Activated CD8-positive, alpha-beta memory T cell treated with anti-CD3 and anti-CD28 coated beads, Interleukin-2, amount 50 U/mL, for 48 hours (primary cell): ENCODE measurements at regions not wholly inside any gene's neighbourhood (a gene's known extent, or its start where the extent isn't known, plus 50 kb on each side); places are given as distances from the start of the nearest gene placed in this dataset.

Experiments
- DNase-seq: peaks from one replicate; pipeline ENCODE4 v3.0.0-alpha.2; 2020

DNA sequence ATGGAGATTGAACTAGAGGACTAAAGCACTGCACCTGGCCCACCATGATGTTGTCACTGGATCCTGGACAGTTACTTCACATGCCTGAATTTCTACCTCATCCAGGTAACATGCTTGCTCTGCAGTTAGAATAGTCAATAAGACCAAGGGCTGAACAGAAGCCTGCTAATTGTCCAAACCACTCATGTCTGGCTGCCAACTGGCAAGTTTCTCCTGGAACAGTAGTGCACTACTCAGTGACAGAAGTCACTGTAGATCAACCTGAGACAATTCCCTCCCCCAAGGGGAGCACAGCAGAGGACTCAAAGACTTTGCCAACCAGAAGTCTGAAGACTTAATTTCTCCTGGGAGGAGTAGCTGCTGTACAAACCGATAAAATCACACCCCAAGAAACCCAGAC, 454.6 kb upstream of the MARCKS start:
- DNase-seq: no peak

DNA sequence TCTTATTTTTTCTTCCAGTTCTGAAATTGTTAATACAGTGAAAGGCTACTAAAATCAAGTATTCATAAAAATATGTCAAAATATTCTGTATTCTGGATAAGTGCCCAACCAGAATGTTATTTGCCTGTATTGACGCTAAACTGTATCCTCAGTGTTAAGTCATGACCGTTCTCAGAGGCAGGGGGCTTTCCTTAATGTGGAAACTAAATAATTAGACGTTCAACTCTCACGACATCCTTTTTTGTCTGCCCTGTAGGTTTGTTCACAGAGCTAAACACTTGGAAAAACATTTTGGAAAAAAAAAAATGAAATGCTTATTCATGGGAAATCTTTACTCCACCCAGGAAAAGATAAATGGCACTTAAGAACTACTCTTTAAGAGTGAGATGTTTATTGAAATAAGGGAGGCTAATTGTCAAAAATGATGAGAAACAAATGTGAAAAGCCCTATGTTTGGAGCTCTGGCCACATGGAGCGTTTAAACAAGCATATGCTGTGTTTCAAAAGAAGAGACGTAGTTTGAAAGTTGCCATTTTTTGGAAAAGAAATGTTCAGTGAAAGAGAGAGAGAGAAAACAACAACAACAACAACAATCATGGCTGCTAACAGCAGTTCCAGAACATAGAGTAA, 453.1 kb upstream of the MARCKS start:
- no peak for DNase-seq

DNA sequence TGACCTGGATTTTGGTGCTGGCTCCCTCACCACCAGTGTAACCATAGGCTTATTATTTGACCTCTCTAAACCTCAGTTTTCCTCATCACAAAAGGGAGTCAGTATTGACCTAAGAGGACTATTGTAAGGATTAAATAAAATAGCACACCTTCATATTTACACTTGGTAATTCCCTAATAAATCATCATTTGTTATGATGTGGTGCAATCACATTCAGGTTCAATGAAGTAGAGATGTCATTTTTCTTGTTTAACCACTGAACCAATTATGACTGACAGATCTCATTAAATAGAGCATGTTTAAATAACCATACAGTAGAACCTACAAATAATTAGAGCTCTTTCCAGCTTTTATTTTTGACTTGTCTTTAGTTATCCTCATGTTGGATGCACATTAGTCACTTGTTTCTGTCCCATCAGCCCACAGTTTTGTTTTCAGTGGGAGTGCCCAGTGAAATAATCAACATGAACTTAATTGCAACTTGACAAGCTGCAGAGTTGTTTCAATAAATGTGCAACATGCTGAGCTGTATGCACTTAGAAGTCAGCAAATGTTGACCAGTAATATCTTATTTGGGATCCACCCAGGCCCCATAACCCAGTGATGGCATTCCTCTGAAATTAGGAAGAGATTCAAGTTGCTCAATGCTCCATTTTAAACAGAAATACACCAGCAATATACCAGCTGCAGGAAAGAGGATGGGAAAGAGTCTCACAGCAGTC, 451.7 kb upstream of the MARCKS start:
- no peak for DNase-seq

DNA sequence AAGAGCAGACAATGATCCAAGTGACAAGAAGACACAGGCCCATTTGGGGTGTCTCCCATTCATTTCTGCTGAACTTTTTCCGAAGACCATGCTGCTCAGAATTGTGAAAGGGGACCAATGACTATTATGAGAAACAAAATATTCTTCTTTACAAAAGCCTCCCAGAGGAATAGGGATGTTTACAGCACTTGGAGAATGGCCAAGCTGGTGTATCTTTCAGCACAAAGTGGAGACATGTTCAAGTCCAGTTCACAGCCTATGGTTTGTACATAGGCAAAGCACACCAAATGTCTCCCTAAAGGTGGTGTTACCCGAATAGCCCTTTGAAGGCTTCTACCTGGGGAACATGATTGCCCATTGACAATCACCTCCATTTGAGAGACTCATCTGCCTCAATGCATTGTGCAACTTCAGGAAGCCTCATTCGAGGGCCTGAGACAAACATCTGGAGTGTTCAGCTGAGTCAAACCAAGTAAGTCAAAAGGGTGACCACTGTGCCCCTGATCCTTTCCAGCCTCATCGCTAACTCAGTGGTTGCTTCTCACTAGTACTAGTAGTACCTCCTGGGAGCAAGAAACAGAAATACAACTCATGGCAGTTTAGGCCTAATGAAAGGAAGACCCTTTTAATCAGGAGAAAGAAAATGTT, 451.0 kb upstream of the MARCKS start:
- DNase-seq: no peak

DNA sequence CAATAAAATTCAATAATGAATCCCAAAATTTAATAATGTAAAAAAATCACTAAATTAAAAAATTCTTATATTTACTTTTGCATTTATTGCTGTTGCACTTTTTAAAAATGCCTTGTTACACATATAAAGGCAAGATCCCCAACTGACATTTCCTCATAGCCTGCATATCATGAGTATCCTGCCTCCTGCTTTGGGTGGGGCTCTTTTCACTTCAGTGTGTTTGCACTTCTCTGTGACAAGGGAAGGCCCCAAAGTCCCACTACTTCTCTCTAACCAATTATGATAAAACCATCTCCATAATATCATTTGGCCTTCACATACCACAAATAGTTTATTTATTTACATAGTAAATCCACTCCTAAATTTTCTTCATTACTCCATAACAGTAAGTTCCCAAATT, 446.1 kb upstream of the MARCKS start:
- no peak for DNase-seq

DNA sequence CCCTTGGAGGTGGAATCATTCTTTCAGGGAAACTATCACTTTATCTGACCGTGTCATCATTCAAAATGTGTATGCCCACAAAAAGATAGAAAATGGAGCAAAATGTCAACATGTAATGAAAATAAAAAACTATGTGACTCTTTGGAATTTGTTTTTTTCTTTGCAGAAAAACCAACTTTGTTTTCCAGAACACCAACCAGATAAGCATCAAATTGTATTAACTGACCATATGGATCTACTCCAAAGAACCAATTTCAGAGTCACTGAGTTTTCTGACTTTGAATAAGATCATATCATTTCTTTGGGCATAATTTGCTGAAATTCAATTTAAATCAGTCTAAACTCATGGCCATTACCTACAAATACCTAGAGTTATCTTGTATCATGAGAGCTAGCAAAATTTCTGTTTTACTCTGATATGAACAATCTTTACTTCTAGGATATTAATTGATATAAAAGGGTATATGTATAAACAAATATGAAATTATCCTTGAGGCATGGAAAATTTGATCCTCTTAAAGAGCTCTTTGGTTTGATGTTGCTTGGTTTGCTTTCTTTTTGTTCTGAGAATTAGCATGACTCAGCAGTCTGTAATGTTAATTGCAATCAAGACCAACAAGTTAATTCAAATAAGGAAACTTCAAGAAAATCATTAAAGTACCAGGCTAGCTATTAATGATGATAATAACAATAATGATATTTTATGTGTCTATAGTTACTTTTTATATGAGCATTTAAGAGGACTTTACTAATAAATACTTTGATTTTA, 444.4 kb upstream of the MARCKS start:
- no peak for DNase-seq

DNA sequence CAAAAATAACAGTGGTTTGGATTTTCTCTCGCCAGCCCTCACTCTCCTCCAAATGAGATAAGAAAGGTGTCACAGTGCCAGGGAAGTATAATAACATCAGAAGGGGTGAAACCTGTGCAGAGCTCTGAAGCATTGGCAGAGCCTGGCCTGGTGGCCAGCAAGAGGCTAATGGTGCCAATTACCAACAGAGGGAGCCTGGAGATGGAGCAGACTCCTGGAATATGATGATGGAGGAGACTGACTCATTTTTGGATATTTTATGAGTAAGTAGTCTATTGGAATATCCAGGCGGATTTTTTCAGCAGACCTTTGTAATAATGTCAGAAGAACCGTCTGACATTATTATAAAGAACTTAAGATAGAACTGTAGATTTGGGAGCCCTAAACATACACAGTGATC, 442.6 kb upstream of the MARCKS start:
- DNase-seq: no peak

DNA sequence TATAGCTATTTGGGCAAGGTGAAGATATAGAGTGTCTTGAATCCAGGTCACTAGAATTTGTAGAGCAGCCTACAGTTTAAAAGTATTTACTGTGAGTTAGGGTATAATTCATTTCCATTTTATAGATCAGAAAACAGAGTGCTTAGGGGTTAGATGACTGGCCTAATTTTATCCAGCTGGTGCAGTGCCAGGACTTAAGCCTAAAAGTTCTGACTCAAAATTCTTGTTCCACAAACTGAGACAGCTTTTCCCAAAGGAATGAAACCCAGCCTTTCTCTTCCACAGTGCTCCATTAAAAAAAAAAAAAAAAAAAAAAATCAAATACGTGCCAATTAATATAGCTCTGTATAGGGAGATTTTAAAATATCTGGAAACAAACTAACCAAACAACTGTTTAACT, 441.0 kb upstream of the MARCKS start:
- DNase-seq: no peak

DNA sequence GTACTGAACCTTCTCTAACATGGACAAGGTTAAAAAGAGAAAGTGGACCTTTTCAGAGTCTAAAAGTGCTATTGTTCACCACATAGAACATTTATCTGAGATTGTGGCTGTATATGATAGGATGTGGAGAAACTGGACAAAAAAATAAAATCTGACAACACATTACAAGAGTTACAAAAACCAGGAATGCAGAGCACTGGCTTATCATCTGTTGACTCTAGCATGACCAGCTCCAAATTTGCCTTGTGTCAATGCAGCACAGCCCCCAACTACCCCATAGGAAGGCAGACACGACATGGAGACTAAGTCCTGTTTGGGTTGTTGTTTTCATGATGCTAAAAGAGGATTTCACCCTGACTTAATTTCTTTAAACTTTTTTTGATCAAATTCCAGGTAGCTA, 436.9 kb upstream of the MARCKS start:
- no peak for DNase-seq

DNA sequence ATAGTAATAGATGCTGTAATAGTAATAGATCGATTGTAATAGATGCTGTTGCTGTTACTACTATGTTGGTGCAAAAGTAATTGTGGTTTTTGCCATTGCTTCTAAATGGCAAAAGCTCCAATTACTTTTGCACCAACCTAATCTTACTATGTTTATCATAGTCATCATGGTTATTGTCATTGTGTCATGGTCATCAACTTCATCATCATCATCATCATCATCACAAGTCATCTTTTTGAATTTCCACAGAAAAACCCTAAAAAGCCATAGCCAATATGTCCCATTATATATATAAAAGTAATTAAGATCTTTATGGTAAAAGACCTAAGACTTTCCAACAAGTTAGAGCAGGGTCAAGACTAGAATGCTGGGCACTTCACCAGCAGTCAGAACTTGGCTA, 435.1 kb upstream of the MARCKS start:
- DNase-seq: no peak

DNA sequence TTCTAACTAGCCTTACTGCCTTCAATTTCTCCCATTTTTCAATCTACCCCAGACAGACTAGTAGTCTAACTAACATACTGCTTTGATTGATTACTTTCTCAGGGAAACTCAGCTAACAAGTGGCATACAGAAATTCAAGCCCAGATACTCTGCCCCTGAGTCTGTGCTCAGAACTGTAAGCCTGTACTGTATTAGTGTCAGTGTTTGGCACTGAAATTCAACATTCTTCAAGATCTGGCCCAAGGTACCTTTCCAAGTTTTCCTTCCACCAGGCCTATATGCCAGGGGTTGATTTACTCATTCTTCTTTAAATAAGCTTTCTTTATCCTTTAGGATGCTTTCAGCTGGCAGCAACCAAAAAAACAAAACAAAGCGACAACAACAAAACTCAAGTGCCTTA, 433.2 kb upstream of the MARCKS start:
- DNase-seq: no peak

DNA sequence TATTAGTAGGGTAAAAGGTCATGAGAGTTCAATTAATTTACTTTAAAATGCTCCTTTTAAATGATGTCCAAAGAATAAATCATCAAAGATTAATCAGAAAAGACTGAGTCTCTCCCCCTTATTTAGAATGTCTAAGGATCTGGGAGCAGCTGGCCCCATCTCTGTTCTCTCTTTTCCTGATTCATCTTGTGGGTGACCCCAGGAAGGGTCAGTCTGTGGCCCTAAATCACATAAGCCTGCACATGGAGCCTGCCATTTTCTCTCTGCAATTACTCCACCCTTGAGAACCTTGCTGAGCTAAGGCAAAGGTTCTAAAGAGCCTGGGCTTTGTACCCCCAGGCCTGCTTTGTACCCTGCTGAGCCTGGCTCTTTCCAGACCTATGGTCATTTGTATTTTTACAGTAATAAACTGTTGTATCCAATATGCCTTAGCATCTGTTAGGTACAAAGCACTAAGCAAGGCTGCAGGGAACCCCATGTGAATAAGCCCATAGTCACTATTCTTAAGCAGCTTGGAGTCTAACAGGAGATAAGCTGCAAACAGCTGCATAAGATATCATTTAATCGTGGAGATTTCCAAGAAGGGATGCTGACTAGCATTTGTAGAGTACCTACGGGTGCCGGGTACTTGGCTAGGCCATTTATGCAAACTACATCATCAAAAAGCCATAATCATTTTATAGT, 431.0 kb upstream of the MARCKS start:
- DNase-seq: no peak

DNA sequence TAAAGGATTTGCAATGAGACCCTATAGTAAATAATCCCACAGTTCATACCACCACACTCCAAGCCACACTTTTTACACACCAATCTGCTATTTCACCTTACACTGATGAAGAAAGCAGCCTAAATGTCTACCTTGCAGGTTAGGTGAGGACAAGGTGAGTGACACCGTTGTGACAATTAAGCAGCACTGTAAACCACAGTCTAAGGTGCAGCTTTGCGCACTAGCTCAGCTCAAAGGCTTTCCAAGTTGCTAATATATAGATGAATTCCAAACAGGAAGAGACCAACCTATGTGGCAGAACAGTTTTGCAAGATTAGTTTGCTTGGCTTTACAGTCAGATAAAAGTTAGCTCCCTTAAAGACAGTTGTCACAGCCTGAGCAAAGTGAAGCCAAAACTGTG, 429.5 kb upstream of the MARCKS start:
- DNase-seq: no peak

DNA sequence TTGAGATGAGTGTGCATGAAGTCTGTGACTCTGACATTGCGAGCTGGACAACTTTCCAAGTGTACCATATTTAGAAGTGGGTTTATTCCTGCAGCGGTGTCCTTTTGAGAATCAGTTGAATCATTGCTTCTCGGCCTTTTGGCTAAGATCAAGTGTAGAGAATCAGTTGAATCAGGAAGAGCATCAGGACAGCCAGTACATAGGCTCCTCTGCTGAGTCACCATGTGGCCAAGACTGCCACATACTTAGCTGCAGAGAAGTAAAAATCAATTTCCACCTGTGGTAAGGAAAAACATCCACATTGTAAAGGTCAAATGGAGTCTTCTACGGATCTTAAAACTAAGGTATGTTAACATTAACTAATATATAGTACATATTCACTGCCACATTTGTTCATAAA, 428.4 kb upstream of the MARCKS start:
- no peak for DNase-seq

DNA sequence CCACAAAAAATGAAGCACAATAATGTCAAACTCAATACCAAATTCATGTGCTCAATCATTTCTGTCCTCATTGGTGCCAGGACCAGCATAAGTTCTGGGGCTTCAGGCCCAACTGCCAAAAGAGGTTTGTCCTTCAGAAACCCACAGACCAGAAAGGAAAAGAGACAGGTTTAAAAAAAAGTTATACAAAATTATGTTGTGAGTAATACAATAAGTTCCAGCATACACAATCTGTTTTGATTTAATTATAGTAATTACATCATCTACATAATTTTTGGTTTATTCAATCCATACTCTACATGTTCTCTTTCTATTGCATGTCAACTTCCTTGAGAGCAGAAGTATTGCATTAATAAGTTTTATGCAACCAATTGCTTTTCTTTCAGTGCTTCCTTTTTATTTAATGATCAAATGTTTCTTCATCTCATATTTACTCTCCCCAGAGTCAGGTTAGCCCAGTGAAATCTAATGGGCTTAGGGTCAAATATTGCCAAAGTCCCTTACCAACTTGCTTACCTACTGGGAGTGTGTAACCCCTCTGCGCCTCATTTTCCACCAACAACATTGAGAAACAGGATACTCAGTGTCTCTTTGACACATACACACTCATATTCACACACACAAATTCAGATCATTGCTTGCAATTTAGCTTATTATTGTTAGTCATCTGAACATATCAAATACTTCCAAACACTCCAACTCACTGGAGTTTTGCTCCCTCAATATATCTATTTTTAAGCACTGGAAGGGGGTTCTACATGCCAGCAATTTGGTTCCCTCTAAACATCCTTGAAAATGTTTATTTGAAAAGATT, 424.4 kb upstream of the MARCKS start:
- no peak for DNase-seq

DNA sequence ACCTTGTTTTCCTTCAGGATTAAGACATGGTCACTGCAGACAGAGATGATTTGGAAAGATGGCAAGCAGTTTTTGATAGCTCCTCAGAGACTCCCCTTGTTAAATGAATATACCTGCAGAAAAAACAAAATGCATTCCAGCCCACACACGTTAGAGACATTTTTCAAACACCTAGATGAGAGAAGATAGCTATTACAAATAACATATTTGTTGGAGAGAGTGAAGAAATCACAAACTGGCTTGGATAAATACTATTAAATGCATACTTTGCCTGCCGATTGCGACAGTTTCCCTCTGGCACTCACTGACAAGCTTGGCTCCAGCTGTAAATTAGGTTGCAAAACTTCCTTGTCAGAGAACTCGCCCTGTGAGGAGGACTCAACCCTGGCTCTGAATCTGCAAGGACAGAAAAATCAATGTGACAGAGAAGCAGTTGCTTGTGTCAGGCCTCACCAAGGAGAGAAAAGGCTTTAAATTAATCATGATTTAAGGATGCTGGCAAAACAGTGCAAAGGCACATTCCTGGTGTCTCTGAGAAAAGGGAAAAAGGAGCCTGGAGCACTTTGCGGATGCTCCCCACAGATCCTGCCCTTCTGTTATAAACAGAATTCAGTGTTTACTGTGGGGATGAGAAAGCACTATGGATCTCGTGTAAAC, 423.7 kb upstream of the MARCKS start:
- DNase-seq: no peak

DNA sequence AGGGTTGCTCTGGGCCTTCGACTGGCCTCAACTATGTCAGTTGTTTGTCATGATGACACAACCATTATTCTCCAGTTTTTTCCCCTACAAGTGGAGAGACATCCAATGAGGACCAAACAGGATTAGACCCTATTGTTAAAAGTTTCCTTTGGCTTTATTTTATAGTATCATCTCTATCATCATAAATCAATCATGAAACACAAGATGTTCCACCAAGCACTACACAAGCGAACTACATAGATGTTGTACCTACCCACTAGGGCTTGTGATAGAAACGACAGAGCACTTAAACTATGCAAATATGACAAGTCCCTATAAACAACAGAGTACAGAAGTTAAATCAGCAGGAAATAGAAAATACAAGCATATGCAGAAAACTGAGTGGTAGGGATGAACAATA, 422.5 kb upstream of the MARCKS start:
- DNase-seq: no peak

DNA sequence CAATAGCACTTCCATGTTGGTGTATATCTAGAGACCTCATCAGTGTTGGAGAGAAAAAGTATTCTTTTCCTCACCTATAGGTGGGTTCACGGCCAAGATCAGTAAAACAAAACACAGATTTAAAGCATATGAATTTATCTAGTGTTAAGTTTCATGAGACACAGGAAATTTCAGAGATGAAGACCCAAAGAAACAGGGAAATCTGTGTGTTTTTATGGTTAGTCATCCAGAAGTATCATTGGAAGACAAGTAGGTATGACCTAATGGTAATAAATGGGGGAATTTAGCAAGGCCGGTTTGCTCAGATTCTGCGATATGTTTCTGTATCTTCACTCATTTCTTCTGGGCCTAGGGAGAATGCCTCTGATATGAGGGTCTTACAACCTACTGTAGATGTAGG, 419.6 kb upstream of the MARCKS start:
- DNase-seq: no peak

DNA sequence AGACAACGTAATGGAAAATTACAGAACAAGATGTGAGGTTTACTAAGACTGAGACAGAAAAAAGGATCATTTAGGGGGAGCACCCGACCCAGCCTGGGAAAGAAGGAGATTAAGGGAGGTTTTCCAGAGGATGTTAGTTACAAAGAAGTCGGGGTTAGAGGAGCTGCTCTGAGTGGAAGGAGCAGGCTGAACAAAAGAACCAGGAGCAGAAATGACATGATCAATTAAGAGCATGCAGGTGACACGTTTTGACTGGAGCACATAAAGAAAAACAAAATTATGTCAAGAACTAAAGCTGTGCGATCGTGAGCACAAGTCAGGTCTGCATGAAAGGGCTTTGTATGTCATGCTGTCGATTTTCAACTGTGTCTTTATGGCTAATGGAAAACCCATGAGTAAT, 417.3 kb upstream of the MARCKS start:
- DNase-seq: no peak

DNA sequence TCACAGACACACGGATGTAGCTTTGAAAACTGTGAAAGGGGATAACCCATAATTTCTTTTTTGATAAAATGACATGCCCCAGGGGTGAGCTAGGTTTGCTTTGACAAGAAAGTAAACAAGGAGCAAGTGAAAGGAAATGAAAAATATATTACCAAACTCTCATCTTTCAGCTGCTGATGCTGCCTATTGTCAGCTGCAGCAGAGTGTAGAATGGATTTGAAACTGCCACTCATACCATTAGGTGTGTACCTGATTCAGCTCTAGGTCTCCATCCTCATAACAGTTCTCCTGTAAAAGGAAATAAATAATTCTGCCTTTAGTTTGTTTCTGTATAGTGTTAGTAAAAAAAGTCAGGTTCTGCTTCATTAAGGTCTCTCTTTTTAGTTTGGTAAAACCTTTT, 415.1 kb upstream of the MARCKS start:
- no peak for DNase-seq

DNA sequence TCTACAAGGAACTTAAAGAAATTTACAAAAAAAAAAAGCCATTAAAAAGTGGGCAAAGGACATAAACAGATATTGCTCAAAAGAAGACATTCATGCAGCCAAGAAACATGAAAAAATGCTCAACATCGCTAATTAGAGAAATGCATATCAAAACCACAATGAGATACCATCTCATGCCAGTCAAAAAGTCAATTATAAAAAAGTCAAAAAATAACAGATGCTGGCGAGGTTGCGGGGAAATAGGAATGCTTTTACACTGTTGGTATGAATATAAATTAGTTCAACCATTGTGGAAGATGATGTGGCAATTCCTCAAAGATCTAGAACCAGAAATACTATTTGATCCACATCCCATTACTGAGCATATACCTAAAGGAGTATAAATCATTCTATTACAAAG, 411.9 kb upstream of the MARCKS start:
- DNase-seq: no peak
